NCI-H446 (cell line): ENCODE measurements at regions not wholly inside any gene's neighbourhood (a gene's known extent, or its start where the extent isn't known, plus 50 kb on each side); places are given as distances from the start of the nearest gene placed in this dataset.
"Not testable (repeated sequence)": the region's sequence is repeated elsewhere in the genome, so short reads cannot be mapped to it uniquely, and the experiment has no call there.

ENCODE experiments used
- DNase-seq, 2 experiments: peaks; one replicate each; lab custom pipeline; 2025; lab: John Stamatoyannopoulos, UW

- no peak for DNase-seq
Observed at GRCh38 chr4:84126061-84126787, 372.9 kb downstream of the NKX6-1 start.

- DNase-seq: no peak
Observed at GRCh38 chr4:84110040-84110439, 389.1 kb downstream of the NKX6-1 start.

- not testable (repeated sequence) for DNase-seq
Observed at GRCh38 chr4:84101653-84102625, 397.2 kb downstream of the NKX6-1 start.

GRCh38 chr4:84100071-84100470, 399.0 kb downstream of the NKX6-1 start:
- DNase-seq: no peak

GRCh38 chr4:84099599-84099998, 399.5 kb downstream of the NKX6-1 start:
- no peak for DNase-seq

GRCh38 chr4:84091266-84091665, 407.8 kb downstream of the NKX6-1 start:
- peak in 1 of 2 experiments; percentile 14 for DNase-seq

GRCh38 chr4:84089652-84090437, 409.2 kb downstream of the NKX6-1 start:
- DNase-seq: no peak

GRCh38 chr4:84085986-84086385, 413.1 kb downstream of the NKX6-1 start:
- DNase-seq: peak; percentile 55 to 64

GRCh38 chr4:84070289-84070688, 428.8 kb downstream of the NKX6-1 start:
- DNase-seq: no peak

GRCh38 chr4:84063619-84064018, 435.5 kb downstream of the NKX6-1 start:
- DNase-seq: peak in 1 of 2 experiments; percentile 3

GRCh38 chr4:84058201-84058600, 440.9 kb downstream of the NKX6-1 start:
- DNase-seq: no peak

GRCh38 chr4:84051639-84052038, 447.5 kb downstream of the NKX6-1 start:
- DNase-seq: no peak

GRCh38 chr4:84051089-84051488, 448.0 kb downstream of the NKX6-1 start:
- DNase-seq: no peak

GRCh38 chr4:84050015-84050414, 449.1 kb downstream of the NKX6-1 start:
- DNase-seq: peak in 1 of 2 experiments; percentile 38

GRCh38 chr4:84046551-84046950, 452.5 kb downstream of the NKX6-1 start:
- DNase-seq: no peak

- DNase-seq: no peak
Observed at GRCh38 chr4:84041426-84041825, 457.7 kb downstream of the NKX6-1 start.

- DNase-seq: no peak
Observed at GRCh38 chr4:84035568-84035967, 463.5 kb downstream of the NKX6-1 start.

GRCh38 chr4:84032372-84032771, 466.7 kb downstream of the NKX6-1 start:
- peak in 1 of 2 experiments; percentile 66 for DNase-seq

GRCh38 chr4:84031401-84031800, 467.7 kb downstream of the NKX6-1 start:
- no peak for DNase-seq

- no peak for DNase-seq
Observed at GRCh38 chr4:84028340-84028739, 470.8 kb downstream of the NKX6-1 start.

GRCh38 chr4:84024405-84024804, 474.7 kb downstream of the NKX6-1 start:
- no peak for DNase-seq

- no peak for DNase-seq
Observed at GRCh38 chr4:84022564-84022963, 476.5 kb downstream of the NKX6-1 start.
